Esophagus squamous epithelium (tissue), 4 donors: ENCODE measurements at regions not wholly inside any gene's neighbourhood (a gene's known extent, or its start where the extent isn't known, plus 50 kb on each side); places are given as distances from the start of the nearest gene placed in this dataset.

ENCODE experiments used
- CTCF ChIP-seq, 6 experiments: fragments of 450-650 bp in 4 of 6; fragments of 200-600 bp in 2 of 6; sonication (generic) in 2 of 6; IDR thresholded peaks; one replicate each; pipeline ENCODE4 v1.5.1; 2016 to 2019; ENCODE audit warnings: antibody characterized with exemption in 6 of 6, mild to moderate bottlenecking in 4 of 6, moderate library complexity in 4 of 6
- POLR2A ChIP-seq, 4 donors: fragments of 450-650 bp; IDR thresholded peaks; one replicate each; pipeline ENCODE4 v1.6.1; 2017; ENCODE audit warnings: antibody characterized with exemption in 4 of 4, mild to moderate bottlenecking in 4 of 4, moderate library complexity in 3 of 4

- no peak for TF ChIP-seq CTCF (IDR thresholded peaks at IDR 0.05)
- no peak for TF ChIP-seq POLR2A (IDR thresholded peaks at IDR 0.05)
Observed at GRCh38 chr5:167918184-167918812, 373.1 kb upstream of the WWC1 start.
